Osteocyte (in vitro differentiated cells): ENCODE measurements at regions not wholly inside any gene's neighbourhood (a gene's known extent, or its start where the extent isn't known, plus 50 kb on each side); places are given as distances from the start of the nearest gene placed in this dataset.

ENCODE experiments used
- DNase-seq: peaks from one replicate; pipeline ENCODE4 v3.0.0; 2021; ENCODE audit warnings: mixed read lengths; ENCODE audit not compliant: unreplicated experiment; ENCODE audit errors: extremely low spot score
- H3K27ac Mint-ChIP-seq: one replicate; pipeline ENCODE4 v1.8.0; 2021; ENCODE audit warnings: mild to moderate bottlenecking, mixed read lengths; ENCODE audit not compliant: unreplicated experiment
- H3K27me3 Mint-ChIP-seq: one replicate; pipeline ENCODE4 v1.8.0; 2021; ENCODE audit warnings: mixed read lengths; ENCODE audit not compliant: unreplicated experiment
- H3K36me3 Mint-ChIP-seq: one replicate; pipeline ENCODE4 v1.8.0; 2021; ENCODE audit warnings: mixed read lengths; ENCODE audit not compliant: unreplicated experiment
- H3K4me1 Mint-ChIP-seq: one replicate; pipeline ENCODE4 v1.8.0; 2021; ENCODE audit warnings: mixed read lengths; ENCODE audit not compliant: unreplicated experiment
- H3K4me3 Mint-ChIP-seq: one replicate; pipeline ENCODE4 v1.8.0; 2021; ENCODE audit warnings: mild to moderate bottlenecking, moderate library complexity, mixed read lengths; ENCODE audit not compliant: unreplicated experiment
- H3K9me3 Mint-ChIP-seq: one replicate; pipeline ENCODE4 v1.8.0; 2021; ENCODE audit warnings: mixed read lengths; ENCODE audit not compliant: unreplicated experiment
- CTCF ChIP-seq: fragments of 200-600 bp; sonication (generic); IDR thresholded peaks from 2 replicates; pipeline ENCODE4 v1.5.0; 2021; ENCODE audit warnings: antibody characterized with exemption, mild to moderate bottlenecking, moderate library complexity

GRCh38 chr12:86852451-86852850 is 596.3 kb upstream of the MGAT4C start:
- H3K27ac Mint-ChIP-seq: no peak overlapping the region
- H3K36me3 Mint-ChIP-seq: no peaks in the 10 kb centered on the region
- DNase-seq: no peak
- H3K4me3 Mint-ChIP-seq: no peak overlapping the region
- H3K4me1 Mint-ChIP-seq: no peaks in the 10 kb centered on the region
- no peak for TF ChIP-seq CTCF
- H3K27me3 Mint-ChIP-seq: no peaks in the 10 kb centered on the region
- H3K9me3 Mint-ChIP-seq: no peaks in the 10 kb centered on the region

DNA sequence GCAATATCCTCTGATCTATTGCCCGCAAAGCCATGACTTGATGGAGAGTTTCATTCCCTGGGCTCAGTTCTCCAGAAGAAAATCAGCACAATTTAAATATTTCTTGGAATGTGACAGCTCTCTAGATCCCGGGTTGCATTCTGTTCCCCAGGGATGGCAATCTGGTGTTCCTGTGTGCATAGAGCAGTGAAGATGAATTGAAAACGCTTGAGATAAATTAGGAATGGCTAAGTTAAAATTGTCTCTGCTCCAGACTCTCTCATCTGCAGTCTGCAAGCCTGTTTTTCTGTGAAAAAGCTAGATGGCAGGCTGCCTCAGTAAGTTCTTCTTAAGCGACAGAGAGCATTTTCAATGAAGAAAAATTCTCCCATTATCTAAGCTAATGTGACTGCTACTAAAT is 582.5 kb upstream of the MGAT4C start:
- TF ChIP-seq CTCF: peak; percentile 30
- H3K36me3 Mint-ChIP-seq: no peaks in the 10 kb centered on the region
- H3K4me3 Mint-ChIP-seq: no peak overlapping the region
- peaks cover 11% of the 10 kb centered on the region for H3K27me3 Mint-ChIP-seq
- H3K9me3 Mint-ChIP-seq: no peaks in the 10 kb centered on the region
- H3K27ac Mint-ChIP-seq: no peak overlapping the region
- DNase-seq: no peak
- H3K4me1 Mint-ChIP-seq: peaks cover 19% of the 10 kb centered on the region

- DNase-seq: no peak
These were observed 582.1 kb upstream of the MGAT4C start for GRCh38 chr12:86838260-86838659.

GRCh38 chr12:86837246-86837645 is 581.1 kb upstream of the MGAT4C start:
- H3K9me3 Mint-ChIP-seq: no peaks in the 10 kb centered on the region
- DNase-seq: no peak
- H3K36me3 Mint-ChIP-seq: no peaks in the 10 kb centered on the region
- H3K4me1 Mint-ChIP-seq: peaks cover 19% of the 10 kb centered on the region
- no peak overlapping the region for H3K27ac Mint-ChIP-seq
- TF ChIP-seq CTCF: no peak
- H3K4me3 Mint-ChIP-seq: no peak overlapping the region
- peaks cover 11% of the 10 kb centered on the region for H3K27me3 Mint-ChIP-seq

More at GRCh38 chr12:86838260-86838659, 582.1 kb upstream of the MGAT4C start:
- H3K27me3 Mint-ChIP-seq: peaks cover 11% of the 10 kb centered on the region
- no peak for TF ChIP-seq CTCF
- no peak overlapping the region for H3K27ac Mint-ChIP-seq
- H3K9me3 Mint-ChIP-seq: no peaks in the 10 kb centered on the region
- peaks cover 19% of the 10 kb centered on the region for H3K4me1 Mint-ChIP-seq
- H3K36me3 Mint-ChIP-seq: no peaks in the 10 kb centered on the region
- no peak overlapping the region for H3K4me3 Mint-ChIP-seq

GRCh38 chr12:86834217-86834616 is 578.0 kb upstream of the MGAT4C start:
- Mint-ChIP-seq H3K27ac (no peak overlapping the region), H3K27me3 (peaks cover 10% of the 10 kb centered on the region), H3K36me3 (no peaks in the 10 kb centered on the region), H3K4me3 (no peak overlapping the region), H3K9me3 (no peaks in the 10 kb centered on the region), H3K4me1 (peaks cover 19% of the 10 kb centered on the region)
- TF ChIP-seq CTCF: no peak
- no peak for DNase-seq
